Fibroblast of the aortic adventitia (primary cell): ENCODE measurements at regions not wholly inside any gene's neighbourhood (a gene's known extent, or its start where the extent isn't known, plus 50 kb on each side); places are given as distances from the start of the nearest gene placed in this dataset.

Experiments used
- DNase-seq: peaks from one replicate; pipeline ENCODE4 v3.0.0-alpha.2; 2010; ENCODE audit warnings: low read depth
- H3K4me3 ChIP-seq: 2 replicates; pipeline ENCODE4 v1.5.1; 2011; ENCODE audit warnings: low read depth, mild to moderate bottlenecking, control low read depth, low read length, moderate library complexity
- TF ChIP-seq, protein P1 (sequence below): IDR thresholded peaks from 2 replicates; pipeline ENCODE4 v1.5.1; 2011; ENCODE audit warnings: mild to moderate bottlenecking, low read length, control low read depth, inconsistent platforms; ENCODE audit not compliant: insufficient read depth

DNA sequence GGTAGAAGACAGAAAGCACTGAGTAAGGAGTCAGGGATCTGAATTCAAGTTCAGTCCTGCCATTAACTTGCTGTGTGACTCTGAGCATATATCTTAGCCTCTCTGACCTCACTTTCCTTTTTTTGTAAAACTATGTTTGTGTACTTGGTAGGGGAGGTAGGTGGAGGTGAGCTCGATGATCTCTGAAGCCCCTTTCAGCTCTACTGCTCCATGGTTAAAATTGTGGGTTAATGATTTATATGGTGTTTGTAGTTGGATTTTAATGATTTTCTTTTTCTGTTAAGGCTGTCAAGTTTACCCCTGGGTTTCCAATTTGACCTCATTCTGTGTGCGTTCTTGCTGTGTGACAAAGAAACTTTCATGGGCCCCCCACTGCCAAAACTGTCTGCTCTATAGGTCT lies 124.1 kb downstream of the CD164 start:
- H3K4me3 ChIP-seq: no peak overlapping the region
- TF ChIP-seq, protein P1, sequence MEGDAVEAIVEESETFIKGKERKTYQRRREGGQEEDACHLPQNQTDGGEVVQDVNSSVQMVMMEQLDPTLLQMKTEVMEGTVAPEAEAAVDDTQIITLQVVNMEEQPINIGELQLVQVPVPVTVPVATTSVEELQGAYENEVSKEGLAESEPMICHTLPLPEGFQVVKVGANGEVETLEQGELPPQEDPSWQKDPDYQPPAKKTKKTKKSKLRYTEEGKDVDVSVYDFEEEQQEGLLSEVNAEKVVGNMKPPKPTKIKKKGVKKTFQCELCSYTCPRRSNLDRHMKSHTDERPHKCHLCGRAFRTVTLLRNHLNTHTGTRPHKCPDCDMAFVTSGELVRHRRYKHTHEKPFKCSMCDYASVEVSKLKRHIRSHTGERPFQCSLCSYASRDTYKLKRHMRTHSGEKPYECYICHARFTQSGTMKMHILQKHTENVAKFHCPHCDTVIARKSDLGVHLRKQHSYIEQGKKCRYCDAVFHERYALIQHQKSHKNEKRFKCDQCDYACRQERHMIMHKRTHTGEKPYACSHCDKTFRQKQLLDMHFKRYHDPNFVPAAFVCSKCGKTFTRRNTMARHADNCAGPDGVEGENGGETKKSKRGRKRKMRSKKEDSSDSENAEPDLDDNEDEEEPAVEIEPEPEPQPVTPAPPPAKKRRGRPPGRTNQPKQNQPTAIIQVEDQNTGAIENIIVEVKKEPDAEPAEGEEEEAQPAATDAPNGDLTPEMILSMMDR: no peak
- DNase-seq: no peak

- H3K4me3 ChIP-seq: no peak overlapping the region
- TF ChIP-seq, protein P1: no peak
These were observed 124.8 kb downstream of the CD164 start for GRCh38 chr6:109257494-109257893.

GRCh38 chr6:109255946-109256640 lies 126.2 kb downstream of the CD164 start:
- no peak overlapping the region for H3K4me3 ChIP-seq
- TF ChIP-seq, protein P1: no peak
- DNase-seq: no peak

More at GRCh38 chr6:109257494-109257893, 124.8 kb downstream of the CD164 start:
- no peak for DNase-seq

DNA sequence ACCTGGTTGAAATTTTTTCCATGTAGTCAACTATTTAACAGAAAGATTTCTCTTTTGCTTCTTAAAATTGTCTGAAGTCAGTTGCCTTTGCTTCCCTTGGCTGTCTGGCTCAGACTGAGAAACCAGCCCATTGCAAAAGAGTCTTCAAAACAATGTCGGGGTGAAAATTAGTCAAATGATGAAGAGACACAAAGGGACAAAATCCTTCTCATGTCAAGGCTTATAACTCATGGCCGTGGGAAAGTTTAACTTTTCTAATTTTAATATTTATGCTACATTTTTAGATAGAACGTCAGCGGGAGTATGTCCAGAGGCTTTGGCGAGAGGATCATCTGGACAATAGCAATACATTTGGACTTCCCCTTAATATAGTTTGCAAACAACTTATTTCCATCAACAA lies 127.2 kb downstream of the CD164 start:
- no peak overlapping the region for H3K4me3 ChIP-seq
- DNase-seq: no peak
- TF ChIP-seq, protein P1: no peak

- TF ChIP-seq, protein P1: no peak
- no peak for DNase-seq
- H3K4me3 ChIP-seq: no peak overlapping the region
These were observed 128.9 kb downstream of the CD164 start for GRCh38 chr6:109253366-109253765.

DNA sequence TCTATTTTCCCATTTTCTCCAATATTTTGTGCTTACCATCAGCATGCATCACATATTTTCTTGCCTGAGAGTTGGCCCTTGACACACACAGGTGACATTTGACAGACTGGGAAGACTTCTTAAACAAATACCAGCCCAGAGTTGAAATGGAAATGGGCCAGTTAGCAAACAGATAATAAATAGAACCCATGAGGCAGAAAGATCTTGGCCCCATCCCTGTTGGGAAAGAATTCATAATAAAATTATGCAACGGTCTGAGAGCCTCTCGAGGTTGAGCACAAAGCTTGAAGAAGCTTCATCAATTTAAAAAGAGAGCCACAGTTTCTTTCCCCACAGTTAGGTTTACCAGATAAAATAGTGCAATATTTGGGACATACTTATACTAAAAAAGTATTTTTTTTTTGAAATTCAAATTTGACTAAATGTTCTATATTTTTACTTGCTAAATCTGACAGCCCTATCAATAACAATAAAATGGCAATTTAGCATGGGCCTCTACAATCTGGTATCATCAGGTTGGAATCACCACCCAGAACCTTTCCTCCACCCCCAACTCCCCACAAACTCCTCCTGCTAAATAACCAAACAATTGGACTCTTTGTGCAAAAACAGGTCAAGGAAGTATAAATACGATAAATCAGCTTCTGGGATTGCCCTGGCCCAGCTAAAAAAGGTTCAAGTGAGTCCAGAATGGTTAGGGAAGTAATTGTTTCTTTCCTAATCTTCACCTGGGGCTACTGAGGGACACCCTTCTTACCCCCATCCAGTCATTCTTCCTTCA lies 129.8 kb downstream of the CD164 start:
- TF ChIP-seq, protein P1: no peak
- no peak for DNase-seq
- H3K4me3 ChIP-seq: no peak overlapping the region
